WTC11 (cell line): ENCODE measurements at regions not wholly inside any gene's neighbourhood (a gene's known extent, or its start where the extent isn't known, plus 50 kb on each side); places are given as distances from the start of the nearest gene placed in this dataset.

ENCODE experiments used
- SP1 ChIP-seq: sonication (generic); formaldehyde crosslinking; conservative IDR thresholded peaks from 2 replicates; pipeline ENCODE4 v1.8.1; 2022; ENCODE audit warnings: missing genetic modification reagents
- ZNF416 ChIP-seq: fragments of 250-450 bp; sonication (Bioruptor Pico); IDR thresholded peaks from 2 replicates; pipeline ENCODE4 v1.9.0; 2021; ENCODE audit warnings: mild to moderate bottlenecking, inconsistent platforms
- TF ChIP-seq, protein P1 (sequence below): sonication (generic); formaldehyde crosslinking; IDR thresholded peaks from 2 replicates; pipeline ENCODE4 v1.8.1; 2023; ENCODE audit warnings: mild to moderate bottlenecking, missing genetic modification reagents, moderate library complexity
- TF ChIP-seq, protein P2 (sequence below): fragments of 200-600 bp; IDR thresholded peaks from 2 replicates; pipeline ENCODE4 v1.8.0; 2022; ENCODE audit warnings: antibody characterized with exemption

DNA sequence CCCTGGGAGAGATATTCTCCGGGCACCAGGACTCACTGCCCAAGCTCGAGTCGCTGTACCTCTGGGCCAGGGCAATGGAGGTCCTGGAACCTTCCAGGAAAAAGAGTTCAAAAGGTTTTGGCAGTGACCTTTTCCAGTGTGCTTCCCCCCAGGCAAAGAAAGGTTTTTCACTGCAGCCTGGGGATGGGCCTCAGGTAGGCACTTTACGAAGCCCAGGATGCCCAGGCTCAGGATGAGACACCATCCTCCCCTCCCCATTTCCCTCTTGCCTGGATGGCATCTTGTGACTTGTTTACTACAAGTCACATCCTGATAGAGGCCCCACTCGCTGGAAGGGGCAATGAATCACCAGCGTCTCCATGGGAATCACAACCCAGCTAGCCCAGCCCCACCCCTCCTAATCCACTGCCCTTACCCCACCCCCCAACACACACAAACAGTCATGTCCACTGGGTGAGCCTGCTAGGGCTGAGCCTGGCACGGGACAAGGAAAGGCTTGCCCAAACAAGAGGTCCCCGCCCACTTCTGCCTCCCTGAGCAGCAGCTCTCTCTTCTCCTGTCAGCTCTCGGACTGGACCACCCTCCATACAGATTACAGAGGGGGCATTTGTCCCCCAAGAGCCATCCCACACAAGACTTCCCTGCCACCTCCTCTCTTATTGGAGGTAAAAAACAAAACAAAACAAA, 93.8 kb upstream of the SMNDC1 start:
- TF ChIP-seq SP1 (CRISPR knock-in tag): no peak
- TF ChIP-seq, protein P1, sequence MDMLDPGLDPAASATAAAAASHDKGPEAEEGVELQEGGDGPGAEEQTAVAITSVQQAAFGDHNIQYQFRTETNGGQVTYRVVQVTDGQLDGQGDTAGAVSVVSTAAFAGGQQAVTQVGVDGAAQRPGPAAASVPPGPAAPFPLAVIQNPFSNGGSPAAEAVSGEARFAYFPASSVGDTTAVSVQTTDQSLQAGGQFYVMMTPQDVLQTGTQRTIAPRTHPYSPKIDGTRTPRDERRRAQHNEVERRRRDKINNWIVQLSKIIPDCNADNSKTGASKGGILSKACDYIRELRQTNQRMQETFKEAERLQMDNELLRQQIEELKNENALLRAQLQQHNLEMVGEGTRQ (CRISPR knock-in tag): no peak
- TF ChIP-seq ZNF416 (CRISPR knock-in tag): no peak
- TF ChIP-seq, protein P2, sequence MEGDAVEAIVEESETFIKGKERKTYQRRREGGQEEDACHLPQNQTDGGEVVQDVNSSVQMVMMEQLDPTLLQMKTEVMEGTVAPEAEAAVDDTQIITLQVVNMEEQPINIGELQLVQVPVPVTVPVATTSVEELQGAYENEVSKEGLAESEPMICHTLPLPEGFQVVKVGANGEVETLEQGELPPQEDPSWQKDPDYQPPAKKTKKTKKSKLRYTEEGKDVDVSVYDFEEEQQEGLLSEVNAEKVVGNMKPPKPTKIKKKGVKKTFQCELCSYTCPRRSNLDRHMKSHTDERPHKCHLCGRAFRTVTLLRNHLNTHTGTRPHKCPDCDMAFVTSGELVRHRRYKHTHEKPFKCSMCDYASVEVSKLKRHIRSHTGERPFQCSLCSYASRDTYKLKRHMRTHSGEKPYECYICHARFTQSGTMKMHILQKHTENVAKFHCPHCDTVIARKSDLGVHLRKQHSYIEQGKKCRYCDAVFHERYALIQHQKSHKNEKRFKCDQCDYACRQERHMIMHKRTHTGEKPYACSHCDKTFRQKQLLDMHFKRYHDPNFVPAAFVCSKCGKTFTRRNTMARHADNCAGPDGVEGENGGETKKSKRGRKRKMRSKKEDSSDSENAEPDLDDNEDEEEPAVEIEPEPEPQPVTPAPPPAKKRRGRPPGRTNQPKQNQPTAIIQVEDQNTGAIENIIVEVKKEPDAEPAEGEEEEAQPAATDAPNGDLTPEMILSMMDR: no peak
